ENCODE measurements at regions not wholly inside any gene's neighbourhood (a gene's known extent, or its start where the extent isn't known, plus 50 kb on each side); places are given as distances from the start of the nearest gene placed in this dataset.

DNA sequence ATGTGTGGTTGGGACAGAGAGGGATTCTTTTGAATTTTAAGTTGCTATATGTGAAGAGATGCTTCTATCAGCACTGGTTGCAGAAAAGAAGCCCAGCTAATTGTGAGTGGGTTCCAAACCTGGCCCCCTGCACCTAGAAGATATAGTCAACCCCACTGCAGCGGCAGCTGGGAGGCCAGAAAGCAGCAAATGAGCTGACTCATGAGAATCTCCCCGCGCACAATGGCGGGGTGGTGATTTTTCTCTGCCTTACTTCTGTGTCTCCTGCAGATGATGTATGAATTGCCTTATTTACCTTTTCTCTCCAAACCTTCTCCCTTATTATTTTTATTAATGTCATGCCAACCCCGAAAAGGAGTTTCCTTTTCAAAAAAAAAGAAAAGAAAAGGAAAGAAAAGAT, 89.7 kb downstream of the MAF start:
- TF ChIP-seq, protein P1, sequence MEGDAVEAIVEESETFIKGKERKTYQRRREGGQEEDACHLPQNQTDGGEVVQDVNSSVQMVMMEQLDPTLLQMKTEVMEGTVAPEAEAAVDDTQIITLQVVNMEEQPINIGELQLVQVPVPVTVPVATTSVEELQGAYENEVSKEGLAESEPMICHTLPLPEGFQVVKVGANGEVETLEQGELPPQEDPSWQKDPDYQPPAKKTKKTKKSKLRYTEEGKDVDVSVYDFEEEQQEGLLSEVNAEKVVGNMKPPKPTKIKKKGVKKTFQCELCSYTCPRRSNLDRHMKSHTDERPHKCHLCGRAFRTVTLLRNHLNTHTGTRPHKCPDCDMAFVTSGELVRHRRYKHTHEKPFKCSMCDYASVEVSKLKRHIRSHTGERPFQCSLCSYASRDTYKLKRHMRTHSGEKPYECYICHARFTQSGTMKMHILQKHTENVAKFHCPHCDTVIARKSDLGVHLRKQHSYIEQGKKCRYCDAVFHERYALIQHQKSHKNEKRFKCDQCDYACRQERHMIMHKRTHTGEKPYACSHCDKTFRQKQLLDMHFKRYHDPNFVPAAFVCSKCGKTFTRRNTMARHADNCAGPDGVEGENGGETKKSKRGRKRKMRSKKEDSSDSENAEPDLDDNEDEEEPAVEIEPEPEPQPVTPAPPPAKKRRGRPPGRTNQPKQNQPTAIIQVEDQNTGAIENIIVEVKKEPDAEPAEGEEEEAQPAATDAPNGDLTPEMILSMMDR (IDR thresholded peaks at IDR 0.05; ENCODE audit: low read depth, low read length, missing control alignments): no peak
- no peak overlapping the region for H3K4me3 ChIP-seq (ENCODE audit: low read depth, low read length)
- no peak for DNase-seq (ENCODE audit: low read depth)

DNA sequence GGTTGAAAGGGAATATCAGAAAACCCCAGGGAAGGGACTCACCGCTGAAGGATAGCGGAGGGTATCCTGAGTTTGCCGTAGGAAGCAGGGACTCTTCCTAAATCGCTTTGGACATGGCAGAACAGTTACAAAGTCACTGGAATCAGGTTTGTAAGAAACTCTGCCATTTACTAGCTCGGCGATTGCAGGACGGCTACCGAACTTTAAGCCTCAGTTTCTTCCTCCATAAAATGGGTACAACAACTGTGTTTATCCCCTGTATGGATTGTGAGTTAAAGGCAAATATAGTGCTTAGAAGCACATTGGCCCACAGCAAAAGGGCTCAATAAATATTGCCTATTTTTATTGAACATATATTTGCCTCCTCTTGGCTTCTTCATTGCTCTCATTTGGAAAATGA, 90.6 kb downstream of the MAF start:
- DNase-seq (ENCODE audit: low read depth): no peak
- H3K4me3 ChIP-seq (ENCODE audit: low read depth, low read length): no peak overlapping the region
- TF ChIP-seq, protein P1 (IDR thresholded peaks at IDR 0.05; ENCODE audit: low read depth, low read length, missing control alignments): no peak

DNA sequence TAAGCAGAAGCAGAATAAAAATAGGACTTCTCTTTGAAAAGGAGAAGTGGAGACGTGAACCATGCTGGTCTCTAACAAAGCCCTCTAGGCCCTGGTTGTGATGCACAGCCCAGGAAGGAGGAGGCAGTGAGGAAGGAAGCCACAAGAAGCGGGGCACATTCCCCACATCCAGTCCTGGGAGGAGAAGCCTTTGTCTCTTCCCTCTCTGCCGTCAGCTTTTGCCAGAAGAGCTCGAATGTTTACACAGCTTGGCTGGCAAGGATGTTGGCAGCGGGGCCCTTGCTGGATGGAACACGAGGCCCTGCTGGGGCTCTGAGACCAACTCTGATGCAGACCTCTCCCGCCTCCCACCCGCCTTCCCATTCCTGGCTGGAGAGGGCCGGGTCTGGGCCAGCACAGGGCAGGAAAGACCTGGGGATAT, 91.3 kb downstream of the MAF start:
- no peak for DNase-seq (ENCODE audit: low read depth)

DNA sequence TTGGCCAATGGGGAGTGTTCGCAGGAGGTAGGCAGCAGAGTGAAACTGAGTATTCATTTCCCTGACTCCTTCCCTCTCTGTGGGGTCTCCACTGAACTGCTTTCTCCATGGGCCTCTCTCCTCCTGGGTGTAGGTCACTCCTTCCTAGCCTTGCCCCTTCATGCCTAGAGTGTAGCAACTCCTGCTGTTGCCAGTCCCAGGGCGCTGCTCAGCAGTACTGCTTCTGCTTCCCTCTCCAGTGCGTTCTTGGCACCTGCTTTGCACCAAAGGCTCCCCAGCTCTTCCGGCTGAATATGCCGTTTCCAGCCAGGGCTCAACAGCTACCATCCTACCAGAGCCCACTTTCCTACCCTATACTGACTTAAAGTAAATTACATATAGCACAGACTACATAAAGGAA, 92.2 kb downstream of the MAF start:
- DNase-seq (ENCODE audit: low read depth): no peak
- TF ChIP-seq, protein P1 (IDR thresholded peaks at IDR 0.05; ENCODE audit: low read depth, low read length, missing control alignments): no peak
- H3K4me3 ChIP-seq (ENCODE audit: low read depth, low read length): no peak overlapping the region

More for the DNA sequence above, 91.3 kb downstream of the MAF start:
- no peak overlapping the region for H3K4me3 ChIP-seq (ENCODE audit: low read depth, low read length)
- TF ChIP-seq, protein P1 (IDR thresholded peaks at IDR 0.05; ENCODE audit: low read depth, low read length, missing control alignments): no peak

DNA sequence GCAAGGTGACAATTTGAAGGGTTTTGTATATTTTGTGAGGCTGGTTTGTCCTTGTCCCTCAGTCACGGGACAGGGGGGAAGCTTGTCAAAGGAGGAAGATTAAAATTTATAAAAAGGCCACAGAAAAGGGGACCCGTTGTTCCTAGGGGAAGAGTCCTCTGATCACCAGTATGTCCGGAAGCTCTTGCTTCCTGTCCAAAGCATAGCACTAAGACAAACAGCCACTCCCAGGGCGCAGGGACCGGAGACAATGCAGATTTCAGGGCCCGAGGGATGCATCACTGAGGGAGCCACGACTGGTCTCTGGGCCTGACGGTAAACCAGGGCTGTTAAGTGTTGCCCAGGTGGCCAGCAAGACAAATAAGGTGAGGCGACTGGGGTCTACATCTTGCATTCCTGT, 95.2 kb downstream of the MAF start:
- H3K4me3 ChIP-seq (ENCODE audit: low read depth, low read length): no peak overlapping the region
- TF ChIP-seq, protein P1 (IDR thresholded peaks at IDR 0.05; ENCODE audit: low read depth, low read length, missing control alignments): no peak

DNA sequence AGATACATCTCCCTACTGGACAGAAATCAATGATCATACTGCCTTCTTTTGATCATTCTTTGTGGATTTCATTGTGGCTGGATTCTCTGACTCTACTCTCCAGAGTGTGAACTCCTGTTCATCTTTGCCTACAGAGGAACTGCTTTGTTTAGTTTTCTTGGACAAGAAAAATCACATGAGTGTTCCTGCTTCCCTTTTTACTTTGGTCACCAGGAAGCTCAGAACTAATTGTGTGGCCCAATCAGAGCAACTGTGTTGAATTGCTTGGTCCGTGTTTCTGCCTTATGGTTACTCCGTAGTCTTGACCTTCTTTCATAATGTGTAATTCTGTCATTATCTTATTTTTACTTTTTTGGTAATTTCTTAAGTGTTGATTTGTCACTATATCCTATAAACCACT, 97.0 kb downstream of the MAF start:
- TF ChIP-seq, protein P1 (IDR thresholded peaks at IDR 0.05; ENCODE audit: low read depth, low read length, missing control alignments): no peak
- DNase-seq (ENCODE audit: low read depth): no peak
- H3K4me3 ChIP-seq (ENCODE audit: low read depth, low read length): no peak overlapping the region

More for the DNA sequence above, 95.2 kb downstream of the MAF start:
- no peak for DNase-seq (ENCODE audit: low read depth)

DNA sequence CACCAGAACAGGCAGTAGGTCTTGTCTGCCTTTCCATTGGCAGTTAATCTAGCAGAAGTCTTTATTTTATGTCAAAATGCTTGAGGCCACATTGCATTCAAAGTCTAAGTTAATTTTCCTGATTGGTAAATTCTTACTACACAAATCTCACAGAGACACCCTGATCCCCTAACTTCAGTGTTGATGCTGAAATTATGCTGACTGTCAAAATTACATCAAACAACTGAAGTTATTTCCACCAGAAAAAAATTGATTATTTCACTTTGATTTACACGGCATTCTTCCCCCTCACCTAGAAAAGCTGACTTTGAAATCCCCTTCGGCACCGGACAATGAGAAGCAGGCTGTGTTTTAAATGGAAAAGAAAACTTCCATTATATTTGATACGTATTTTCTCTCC, 99.1 kb downstream of the MAF start:
- TF ChIP-seq, protein P1 (IDR thresholded peaks at IDR 0.05; ENCODE audit: low read depth, low read length, missing control alignments): no peak
- H3K4me3 ChIP-seq (ENCODE audit: low read depth, low read length): no peak overlapping the region
- DNase-seq (ENCODE audit: low read depth): no peak

Measured in GM12864 (cell line).